HG02852 (cell line): ENCODE measurements at regions not wholly inside any gene's neighbourhood (a gene's known extent, or its start where the extent isn't known, plus 50 kb on each side); places are given as distances from the start of the nearest gene placed in this dataset.
"Not testable (repeated sequence)": the region's sequence is repeated elsewhere in the genome, so short reads cannot be mapped to it uniquely, and the experiment has no call there.

Experiments used
- ATAC-seq: cut with Tn5 transposase; IDR thresholded peaks from one replicate; pipeline ENCODE4 v1.9.1; 2021; ENCODE audit warnings: mild to moderate bottlenecking, moderate library complexity; ENCODE audit not compliant: unreplicated experiment

DNA sequence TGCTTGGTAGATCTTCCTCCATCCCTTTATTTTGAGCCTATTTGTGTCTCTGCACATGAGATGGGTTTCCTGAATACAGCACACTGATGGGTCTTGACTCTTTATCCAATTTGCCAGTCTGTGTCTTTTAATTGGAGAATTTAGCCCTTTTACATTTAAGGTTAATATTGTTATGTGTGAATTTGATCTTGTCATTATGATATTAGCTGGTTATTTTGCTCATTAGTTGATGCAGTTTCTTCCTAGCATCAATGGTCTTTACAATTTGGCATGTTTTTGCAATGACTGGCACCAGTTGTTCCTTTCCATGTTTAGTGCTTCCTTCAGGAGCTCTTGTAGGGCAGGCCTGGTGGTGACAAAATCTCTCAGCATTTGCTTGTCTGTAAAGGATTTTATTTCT lies 72.4 kb downstream of the HNRNPD start:
- not testable (repeated sequence) for ATAC-seq

DNA sequence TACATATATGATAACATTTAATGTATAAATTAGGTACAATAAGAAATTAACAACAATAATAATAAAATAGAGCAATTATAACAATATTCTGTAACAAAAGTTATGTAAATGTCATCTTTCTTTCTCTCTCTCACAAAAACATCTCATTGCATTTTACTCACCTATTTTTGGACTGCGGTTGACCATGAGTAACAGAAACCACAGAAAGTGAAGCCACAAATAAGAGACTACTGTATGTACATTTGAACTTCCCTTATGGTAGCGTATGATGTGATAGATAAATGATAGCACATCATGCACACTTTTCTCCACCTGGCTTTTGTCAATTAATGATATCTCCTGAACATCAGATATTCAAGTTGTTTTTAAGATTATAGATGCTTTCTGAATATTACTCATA lies 80.5 kb downstream of the HNRNPD start:
- ATAC-seq, result peak; percentile 100

DNA sequence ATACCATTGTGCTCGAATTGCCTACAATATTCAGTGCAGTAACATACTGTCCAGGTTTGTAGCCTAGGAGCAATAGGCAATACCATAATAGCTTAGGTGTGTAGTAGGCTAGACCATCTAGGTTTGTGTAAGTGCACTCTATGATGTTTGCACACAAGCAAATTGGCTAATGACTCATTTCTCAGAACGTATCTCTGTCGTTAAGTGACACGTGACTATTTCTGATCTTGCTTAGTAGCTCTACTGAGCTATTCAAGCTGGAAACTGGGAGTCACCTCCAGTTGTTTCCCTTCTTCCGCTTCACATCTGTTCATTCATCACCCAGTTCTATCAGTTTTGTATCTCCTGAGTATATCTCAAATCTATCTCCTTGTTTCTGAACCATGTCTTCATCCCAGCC lies 86.1 kb downstream of the HNRNPD start:
- no peak for ATAC-seq

DNA sequence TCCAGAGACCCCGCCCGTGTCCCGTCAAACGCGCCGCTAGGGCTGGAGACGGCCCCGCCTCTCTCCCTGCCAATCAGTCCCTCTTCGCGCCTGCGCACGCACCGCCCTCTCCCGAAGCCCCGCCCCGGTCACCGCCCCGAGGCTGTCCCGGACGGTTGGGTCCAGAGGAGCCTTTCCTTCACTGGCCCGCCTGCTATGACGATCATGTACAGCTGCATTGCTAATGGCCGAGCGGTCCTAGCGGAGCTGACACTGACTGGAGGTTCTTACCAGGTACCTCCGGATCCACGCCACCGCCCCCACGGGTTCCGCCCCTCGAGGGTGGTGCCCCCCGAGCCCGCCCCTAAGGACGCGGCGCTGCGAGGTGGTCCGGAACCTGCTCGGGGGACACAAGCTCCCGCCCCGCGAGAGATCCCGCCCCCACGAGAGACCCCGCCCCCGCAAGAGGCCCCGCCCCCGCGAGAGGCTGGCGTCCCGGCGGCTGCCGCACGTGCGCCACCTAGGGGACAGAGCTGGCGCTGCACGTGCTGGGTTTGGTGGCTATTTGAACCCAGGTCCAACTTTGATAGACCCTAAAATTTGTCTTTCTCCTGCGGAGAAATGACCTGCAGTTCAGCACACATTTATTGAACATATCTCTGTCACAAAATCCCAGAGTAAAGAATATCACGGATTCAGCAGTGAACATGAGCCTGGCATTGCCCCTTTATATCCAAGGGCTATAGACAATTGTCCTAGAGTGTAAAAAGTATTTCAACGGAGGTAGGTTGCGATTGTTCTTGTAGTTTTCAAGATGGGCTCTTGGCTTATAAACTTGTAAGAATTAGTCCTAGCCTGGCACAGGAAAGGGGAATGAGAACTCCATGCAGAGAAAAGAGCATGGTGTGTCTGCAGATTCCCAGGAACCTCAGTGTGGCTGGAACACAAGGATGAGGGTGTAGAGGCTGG lies 88.7 kb downstream of the HNRNPD start:
- ATAC-seq, result peak; percentile 100

DNA sequence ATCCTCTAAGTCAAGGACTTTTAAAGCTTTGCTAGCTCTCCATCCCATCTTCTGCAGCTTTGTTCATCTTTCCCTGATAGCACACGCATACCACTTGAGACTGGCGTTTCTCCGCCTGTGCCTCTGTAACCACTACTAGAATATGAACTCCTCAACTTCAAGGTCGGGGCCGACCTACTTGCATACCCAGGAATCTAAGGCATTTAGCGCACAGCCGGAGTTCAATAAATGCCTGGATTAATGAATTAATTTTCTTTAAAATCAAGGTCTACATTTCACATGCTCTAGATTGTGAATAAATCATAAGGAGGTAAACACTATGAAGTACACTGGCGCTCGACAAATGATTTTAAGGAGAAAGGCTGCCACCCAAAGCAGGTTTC lies 89.3 kb downstream of the HNRNPD start:
- ATAC-seq, result no peak

DNA sequence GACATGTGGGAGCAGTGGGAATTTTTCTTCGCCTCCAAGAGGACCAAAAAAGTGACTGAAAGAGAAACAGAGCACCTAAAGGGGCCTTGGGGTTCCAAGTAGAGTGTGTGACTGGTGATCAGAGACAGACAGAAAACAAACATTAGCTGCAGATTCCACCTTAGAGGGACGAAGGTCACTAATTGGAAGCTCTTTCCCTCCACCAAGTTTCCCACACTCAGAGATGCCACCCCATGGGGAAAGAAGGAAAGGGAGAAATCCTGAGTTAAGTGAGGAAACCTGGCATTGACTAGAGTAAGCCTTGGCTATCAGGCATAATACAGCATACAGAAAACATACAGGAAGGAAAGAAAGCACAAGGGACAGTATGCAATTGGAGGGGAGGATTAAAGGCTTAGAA lies 90.9 kb downstream of the HNRNPD start:
- ATAC-seq, result no peak

DNA sequence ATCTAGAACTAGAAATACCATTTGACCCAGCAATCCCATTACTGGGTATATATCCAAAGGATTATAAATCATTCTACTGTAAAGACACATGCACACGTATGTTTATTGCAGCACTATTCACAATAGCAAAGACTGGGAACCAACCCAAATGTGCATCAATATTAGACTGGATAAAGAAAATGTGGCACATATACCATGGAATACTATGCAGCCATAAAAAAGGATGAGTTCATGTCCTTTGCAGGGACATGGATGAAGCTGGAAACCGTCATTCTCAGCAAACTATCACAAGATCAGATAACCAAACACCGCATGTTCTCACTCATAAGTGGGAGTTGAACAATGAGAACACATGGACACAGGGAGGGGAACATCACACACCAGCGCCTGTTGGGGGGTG lies 94.2 kb downstream of the HNRNPD start:
- ATAC-seq, result not testable (repeated sequence)

DNA sequence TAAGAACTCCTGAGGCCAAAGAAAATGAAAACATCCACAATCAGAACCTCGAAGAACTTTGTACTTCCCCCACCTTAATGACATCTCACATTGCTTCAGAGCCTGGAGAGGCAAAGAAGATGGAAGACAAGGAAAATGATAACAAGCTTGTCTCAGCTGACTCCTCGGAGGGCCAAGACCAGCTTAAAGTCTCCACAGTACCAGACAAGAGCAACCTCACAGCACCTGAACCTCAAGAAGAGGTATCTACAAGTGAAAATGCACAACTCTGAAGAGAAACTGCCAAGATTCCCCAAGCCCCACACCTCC lies 97.5 kb downstream of the HNRNPD start:
- ATAC-seq, result no peak

DNA sequence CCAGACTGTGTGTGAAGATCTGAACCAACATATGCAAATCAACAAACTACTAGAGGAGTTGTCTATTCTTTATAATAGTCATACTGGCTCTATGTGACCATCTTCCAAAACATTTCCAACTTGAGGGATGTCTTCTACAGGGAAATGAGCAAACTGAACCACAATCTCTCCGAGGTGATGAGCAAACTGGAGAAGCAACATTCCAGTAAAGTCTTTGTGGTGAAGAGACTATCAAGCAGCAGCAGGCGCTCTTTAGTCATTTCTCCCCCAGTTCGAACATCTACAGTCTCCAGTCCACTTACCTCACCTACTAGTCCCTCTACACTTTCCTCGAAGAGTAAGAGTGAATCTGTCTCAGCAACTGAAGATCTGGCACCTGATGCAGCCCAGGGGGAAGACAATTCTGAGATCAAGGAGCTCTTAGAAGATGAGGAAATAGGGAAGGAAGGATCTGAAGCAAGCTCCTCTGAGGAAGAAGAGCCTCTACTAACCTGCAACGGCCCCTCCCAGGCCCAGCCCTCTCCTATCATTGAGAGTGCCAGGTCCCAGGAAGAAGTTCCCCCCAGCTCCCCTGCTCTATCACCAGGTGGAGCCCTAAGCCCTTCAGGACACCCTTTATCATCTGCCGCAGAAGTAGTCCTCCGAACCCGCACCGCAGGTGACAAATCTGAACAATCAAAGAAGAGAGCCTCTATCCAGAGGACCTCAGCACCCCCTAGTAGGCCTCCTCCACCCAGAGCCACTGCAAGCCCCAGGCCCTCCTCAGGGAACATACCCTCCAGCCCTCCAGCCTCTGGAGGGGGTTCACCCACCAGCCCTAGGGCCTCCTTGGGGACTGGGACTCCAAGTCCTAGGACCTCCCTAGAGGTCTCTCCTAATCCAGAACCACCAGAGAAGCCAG lies 98.1 kb downstream of the HNRNPD start:
- no peak for ATAC-seq

DNA sequence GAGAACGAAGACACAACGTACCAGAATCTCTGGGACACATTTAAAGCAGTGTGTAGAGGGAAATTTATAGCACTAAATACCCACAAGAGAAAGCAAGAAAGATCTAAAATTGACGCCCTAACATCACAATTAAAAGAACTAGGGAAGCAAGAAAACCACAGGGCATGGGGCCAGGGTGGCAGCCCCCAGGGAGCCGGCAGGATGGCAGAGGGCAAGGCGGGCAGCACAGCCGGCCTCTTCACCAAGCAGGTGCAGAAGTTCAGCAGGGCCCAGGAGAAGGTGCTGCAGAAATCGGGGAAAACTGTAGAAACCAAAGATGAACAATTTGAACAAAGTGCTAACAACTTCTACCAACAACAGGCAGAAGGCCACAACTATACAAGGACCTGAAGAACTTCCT lies 99.1 kb downstream of the HNRNPD start:
- ATAC-seq, result not testable (repeated sequence)

DNA sequence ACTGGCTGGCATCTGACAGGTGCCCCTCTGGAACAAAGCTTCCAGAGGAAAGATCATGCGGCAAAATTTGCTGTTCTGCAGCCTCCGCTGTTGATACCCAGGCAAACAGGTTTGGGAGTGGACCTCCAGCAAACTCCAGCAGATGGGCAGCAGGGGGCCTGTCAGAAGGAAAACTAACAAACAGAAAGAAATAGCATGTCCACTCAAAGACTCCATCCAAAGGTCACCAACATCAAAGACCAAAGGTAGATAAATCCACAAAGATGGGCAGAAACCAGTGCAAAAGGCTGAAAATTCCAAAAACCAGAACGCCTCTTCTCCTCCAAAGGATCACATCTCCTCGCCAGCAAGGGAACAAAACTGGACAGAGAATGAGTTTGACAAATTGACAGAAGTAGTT lies 101.3 kb downstream of the HNRNPD start:
- ATAC-seq, result not testable (repeated sequence)

DNA sequence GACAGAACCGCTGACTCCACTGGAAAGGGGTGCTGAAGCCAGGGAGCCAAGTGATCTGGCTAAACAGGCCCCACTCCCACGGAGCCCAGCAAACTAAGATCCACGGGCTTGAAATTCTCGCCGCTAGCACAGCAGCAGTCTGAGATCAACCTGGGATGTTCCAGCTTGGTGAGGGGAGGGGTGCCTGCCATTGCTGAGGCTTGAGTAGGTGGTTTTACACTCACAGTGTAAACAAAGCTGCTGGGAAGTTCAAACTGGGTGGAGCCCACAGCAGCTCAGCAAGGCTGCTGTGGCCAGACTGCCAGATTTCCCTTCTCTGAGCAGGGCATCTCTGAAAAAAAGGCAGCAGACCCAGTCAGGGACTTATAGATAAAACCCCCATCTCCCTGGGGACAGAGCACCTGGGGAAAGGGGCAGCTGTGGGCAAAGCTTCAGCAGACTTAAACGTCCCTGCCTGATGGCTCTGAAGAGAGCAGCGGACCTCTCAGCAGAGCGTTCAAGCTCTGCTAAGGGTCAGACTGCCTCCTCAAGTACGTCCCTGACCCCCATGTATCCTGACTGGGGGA lies 101.8 kb downstream of the HNRNPD start:
- not testable (repeated sequence) for ATAC-seq

DNA sequence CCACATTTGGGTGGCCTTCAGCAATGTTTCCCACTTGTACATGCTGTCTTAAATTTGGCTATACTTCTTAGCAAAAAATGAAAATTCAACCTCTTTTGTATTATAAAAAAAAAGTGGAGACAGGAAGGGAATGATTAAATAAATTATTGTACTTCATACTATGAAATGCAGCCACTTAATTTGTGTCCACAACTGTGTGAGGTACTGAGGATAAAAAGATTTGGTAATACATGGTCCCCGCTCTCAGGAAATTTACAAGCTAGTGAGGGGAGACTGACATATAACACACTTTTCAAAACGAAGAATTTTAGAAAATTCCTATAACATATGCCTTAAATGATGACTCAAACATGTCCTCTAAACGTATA lies 105.0 kb downstream of the HNRNPD start:
- ATAC-seq, result no peak

DNA sequence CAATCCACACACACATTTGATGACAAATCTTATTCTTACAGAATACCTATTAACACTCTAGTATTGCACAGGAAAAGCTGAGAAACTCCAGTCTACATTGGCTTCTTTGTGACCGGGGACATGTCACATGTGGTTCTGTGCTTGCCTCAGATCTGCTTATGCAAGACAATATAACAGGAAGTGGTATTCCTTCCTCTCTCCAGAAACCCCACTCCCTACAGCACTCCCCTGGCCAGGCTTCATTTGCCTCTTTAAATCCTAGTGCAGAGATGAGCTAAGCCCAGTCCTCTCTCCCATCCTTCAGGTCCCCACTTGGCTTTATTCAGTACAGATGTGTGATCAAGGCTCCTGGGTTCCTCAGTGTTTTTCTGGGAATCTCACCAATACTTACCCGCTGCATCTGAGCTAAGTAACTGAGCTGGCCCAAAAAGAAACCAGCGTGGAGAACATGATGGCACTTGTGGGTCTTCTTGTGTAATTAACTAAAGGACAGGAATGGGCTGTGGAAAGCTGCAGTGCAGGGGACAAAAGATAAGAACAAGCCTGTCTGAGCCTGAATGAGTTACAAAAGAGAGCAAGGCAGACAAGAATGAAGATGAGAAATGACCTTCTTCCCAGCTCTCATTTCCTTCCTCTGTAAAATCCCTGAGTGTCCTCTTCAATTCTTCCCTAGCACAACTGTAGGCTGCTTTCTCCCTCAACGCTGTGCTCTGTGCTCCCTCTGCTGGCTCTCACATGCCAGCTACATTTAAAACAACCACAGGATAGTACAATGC lies 105.6 kb downstream of the HNRNPD start:
- peak; percentile 83 for ATAC-seq

DNA sequence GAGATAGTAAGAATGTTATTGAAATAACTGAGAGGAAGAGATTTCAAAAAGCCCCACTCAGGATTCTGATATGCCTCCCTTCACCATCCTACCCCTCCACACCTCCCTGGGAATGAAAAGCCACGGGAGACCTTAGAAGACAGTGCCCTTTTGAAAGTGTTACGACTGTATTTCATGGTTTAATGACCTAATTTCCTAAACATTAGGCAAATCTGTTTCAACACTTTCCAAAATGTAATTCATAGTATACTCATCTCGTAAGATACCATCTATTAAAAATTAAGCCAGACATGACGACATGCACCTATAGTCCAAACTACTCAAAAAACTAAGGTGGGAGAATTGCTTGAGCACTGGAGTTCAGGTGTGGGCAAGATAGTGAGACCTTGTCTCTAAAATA lies 106.3 kb downstream of the HNRNPD start:
- no peak for ATAC-seq

DNA sequence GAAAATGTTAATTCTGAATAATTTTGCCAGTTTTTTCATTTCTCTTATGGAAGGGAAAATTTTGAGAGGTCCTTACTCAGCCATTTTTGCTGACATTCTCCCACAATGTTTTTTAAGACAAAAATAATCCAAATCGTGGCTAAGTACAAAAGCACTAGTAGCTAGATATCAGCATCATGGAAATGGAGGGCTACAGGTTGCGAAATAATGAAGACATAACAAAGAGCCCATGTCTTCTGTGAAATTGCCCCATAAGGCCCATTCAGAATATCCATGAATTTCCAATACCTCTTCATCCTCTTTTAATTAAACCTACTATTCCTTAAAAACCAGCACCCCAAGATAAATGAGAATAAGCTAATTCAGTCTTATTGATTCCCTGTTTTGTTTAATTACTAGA lies 107.4 kb downstream of the HNRNPD start:
- no peak for ATAC-seq

DNA sequence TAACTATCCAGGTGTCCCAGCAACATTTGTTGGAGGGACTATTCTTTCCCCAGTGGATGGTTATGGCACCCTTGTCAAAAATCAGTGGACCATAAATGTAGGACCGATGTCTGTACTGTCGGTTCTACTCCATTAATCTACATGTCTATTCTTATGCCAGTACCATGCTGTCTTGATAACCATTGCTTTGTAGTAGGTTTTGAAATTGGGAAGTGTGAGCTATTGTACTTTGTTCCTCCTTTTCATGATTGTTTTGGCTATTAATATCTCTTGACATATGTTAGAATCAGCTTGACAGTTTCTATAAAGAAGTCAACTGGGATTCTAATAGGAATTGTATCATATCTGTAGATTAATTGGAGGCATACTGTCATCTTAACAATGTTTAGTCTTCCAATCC lies 112.7 kb downstream of the HNRNPD start:
- ATAC-seq, result no peak

DNA sequence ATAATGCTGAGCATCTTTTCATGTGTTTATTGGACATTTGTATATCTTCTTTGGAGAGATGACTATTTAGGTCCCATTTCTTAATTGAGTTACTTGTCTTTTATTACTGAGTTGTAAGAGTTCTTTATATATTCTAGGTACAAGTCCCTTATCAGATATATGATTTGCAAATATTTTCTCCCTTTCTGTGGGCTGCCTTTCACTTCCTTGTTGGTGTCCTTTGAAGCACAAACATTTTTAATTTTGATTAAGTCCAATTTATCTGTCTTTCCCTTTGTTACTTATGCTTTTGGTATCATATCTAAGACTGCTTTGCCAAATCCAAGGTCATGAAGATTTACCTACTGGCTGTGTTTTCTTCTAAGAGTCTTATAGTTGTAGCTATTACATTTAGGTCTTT lies 113.2 kb downstream of the HNRNPD start:
- no peak for ATAC-seq

DNA sequence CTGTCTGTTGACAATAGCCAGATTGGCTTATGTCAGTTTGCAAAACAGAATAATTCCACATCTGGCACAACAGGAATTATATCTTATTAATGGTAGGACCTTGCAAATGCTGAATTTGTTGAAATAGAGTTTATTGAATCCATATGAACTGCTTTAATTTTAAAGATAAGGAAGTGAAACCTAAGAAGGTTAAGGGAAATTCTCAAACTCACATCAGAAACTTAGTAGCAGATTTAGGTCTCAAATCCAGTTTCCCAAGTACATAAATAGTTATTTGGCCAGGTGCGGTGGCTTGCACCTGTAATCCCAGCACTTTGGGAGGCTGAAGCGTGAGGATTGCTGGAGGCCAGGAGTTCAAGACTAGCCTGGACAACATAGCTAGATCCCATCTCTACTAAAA lies 117.1 kb downstream of the HNRNPD start:
- ATAC-seq, result no peak

DNA sequence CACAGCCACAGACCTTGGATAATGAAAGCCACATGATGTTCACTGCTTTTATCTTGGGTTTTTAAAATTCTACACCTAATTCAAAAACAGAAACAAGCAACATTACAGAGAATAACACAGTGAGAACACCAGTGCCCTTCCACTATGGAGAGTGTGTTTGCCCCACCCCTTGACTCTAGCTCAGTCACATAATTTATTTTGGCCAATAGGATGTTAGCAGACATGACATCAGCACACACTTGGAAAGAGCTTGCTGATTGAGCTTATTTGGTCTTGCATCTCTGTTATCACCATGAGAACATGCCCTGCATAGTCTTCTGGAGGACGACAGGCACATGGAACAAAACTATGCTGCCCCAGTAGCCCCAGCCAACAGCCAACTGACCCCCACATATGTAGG lies 118.1 kb downstream of the HNRNPD start:
- no peak for ATAC-seq
